HG02852 (cell line): ENCODE measurements at regions not wholly inside any gene's neighbourhood (a gene's known extent, or its start where the extent isn't known, plus 50 kb on each side); places are given as distances from the start of the nearest gene placed in this dataset.

ENCODE experiments used
- ATAC-seq: cut with Tn5 transposase; IDR thresholded peaks from one replicate; pipeline ENCODE4 v1.9.1; 2021; ENCODE audit warnings: mild to moderate bottlenecking, moderate library complexity; ENCODE audit not compliant: unreplicated experiment

DNA sequence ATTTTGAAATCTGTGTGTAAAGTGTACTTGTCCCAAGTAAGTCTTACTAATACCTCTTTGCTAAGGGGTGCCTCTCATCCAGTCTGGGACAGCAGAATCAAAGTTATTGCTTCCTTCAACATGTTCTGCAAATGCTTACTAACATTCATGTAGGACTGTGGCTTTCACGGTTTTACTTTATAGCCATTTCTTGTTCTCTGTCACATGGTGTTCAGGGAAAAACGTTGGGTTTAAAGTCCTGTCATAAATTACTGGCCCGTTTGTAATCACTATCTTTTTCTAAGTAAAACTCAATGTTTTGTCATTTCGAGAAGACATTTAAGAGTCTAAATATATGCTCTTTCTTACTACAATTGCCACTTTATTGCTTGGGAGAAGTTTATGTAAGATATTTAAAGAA is 321.1 kb downstream of the STIM2 start:
- no peak for ATAC-seq

DNA sequence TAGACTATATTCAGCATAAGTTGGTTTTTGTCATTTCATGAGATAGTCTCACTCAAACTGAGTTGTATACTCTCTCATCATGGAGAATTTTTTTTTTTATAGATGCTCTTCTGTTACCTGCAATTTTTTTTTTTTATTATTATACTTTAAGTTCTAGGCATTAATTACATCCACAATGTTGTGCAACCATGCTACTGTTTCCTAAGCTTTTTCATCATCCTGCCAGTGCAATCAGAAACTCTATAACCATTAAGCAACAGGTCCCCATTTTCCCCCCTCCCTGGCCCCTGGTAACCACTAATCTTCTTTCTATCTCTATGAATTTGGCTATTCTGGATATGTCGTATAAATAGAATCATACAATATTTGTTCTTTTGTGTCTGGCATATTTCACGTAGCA is 321.6 kb downstream of the STIM2 start:
- ATAC-seq, result no peak

DNA sequence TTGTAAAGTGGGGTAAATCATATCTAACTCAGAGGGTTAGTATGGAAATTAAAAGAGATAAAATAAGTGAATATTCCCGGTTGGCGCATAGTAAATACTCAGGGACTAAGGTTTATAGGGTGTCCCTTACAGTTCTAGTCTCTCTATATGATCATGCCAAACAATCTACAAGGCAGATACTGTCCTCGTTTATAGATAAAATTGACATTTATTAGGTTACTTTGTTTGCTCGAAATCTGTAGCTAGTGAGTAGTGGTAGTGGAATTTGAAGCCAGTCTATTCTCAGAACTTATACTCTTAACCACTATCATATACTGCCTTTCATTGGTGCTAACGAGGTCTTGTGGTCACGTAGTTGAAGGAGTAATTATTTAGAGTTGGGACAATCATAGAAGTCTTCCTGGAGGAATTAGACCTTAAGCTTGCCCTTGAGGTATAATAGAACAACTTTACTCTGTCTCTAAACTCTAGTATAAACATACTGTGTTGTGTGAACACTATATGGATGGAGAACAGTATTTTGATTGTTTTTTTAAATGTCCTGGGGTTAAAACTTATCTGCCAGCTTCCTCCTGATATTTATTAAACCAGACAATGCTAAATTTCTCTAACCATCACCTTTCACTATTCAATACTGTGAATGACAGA is 324.0 kb downstream of the STIM2 start:
- ATAC-seq, result no peak

DNA sequence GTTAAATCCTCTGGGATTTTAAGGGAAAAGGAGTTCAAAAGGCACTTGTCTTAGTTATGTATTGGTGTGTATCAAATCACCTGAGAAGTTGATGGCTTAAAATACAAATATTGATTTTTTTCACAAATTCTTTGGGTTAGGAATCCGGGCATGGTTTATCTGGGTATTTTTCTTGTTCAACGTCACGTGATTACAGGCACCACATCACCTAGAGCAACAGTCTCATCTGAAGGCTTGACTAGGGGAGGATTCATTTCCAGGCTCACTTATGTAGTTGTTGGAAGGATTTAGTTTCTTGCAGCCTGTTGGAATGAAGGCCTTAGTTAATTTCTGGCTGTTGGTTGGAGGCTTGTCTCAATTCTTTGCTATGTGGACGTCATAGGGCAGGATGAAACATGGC is 326.1 kb downstream of the STIM2 start:
- no peak for ATAC-seq

DNA sequence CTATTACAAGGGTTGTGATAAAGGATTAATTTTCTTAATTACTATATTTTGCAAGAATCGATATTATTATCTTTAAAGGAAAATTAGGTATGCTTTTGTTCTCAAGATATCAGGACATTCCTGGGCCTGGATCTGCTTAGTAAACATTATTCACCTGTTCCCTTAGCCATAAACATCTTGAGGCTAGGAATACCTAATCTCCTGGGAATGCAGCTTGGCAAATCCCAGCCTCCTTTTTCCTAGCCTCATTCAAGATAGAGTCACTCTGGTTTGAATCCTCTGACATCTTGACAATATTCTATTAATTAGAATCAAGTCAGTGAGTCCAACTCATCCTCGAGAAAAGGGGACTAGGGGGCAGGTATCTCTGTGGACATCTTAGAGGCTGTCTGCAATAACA is 327.1 kb downstream of the STIM2 start:
- ATAC-seq, result no peak

DNA sequence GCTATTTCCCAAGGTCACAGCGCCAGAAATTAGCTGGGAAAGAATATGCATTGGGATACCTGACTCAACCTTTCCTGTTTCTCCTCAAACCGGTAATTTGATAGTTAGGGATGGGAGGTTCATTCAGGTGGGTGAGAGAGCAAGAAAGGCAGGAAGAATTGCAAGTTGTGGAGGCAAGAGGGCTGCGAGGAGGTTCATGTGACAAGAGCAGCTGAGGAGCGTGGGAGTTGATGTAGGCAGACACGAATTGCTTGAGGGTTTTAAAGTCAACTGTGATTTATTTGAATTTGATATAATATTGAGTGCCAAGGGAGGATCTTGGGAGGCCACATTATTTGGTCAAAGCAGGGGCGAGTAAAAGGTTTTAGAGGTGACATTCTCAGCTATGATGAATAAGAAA is 329.0 kb downstream of the STIM2 start:
- ATAC-seq, result no peak

DNA sequence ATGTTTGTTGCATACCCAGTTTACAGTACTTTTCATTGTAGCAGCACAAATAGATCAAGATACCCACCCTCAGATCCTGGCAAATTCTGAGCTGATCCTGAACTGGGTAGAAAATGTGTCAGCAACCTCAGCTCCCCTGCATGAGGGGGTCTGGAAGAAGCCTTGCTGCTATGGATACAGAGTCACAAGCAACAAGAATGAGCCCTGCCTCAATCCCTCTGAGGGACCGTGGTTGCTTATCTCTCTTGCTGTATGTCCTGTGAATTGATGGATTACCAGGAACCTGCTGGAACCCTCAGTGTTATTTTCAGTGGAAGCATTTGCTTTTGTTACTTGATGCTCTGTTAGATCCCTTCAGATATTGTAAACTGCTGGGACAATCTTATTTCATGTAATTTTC is 331.0 kb downstream of the STIM2 start:
- ATAC-seq, result no peak

DNA sequence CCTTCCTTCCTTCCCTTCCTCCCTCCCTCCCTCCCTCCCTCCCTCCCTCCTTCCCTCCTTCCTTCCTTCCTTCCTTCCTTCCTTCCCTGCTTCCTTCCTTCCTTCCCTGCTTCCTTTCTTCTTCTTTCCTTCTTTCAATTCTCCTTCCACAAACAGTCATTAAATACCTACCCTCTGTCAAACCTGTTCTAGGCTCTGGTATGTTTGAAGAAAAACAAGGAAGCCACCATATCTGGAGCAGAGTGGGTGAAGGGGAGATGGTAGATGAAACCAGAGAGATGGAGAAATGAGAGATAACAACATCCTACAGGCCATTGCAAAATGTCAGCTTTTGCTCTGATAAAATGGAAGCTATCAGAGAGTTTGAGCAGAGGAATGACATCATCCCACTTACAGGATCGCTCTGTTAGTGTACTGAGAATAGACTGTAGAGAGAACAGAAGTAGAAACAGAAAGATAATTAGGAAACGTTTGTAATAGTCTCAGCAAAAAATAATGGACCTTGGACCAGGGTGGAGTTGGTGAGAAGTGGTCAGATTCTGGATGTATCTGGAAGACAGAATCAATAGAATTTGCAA is 334.0 kb downstream of the STIM2 start:
- ATAC-seq, result no peak

DNA sequence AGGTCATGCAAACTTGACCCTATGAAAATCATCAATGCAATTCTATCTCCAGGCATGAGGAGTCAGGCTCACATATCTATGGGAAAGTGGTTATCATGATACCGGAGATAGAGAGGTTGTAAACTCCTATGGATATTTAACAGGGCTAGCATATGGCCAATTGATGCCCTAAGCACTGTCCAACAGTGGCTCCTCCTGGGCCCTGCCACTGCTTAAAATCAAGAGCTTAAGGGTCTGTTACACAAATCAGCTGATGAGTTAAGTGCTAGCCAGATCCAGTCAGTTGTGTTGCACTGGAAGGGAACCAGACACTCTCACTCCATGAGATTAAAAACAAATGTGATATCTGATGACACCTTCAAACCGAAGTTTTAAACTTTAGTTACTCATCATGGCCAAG is 337.6 kb downstream of the STIM2 start:
- no peak for ATAC-seq

DNA sequence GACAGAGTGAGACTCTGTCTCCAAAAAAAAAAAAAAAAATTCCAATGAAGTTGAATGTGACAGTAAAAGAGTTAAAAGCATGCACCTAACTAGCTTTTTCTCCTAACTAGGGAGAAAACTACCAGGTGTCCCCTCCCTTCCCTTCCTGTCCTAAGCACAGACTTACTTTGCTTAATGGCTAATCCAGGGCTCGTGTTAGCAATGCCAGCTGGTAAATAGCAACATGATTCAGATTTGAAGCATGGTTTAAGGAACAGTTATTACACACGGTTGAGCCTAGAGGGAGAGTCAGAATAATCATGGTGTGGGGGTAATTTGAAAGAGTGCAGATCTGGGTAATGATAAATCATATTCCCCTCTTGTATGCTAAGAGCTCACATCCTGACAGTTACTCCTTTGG is 338.3 kb downstream of the STIM2 start:
- ATAC-seq, result no peak

DNA sequence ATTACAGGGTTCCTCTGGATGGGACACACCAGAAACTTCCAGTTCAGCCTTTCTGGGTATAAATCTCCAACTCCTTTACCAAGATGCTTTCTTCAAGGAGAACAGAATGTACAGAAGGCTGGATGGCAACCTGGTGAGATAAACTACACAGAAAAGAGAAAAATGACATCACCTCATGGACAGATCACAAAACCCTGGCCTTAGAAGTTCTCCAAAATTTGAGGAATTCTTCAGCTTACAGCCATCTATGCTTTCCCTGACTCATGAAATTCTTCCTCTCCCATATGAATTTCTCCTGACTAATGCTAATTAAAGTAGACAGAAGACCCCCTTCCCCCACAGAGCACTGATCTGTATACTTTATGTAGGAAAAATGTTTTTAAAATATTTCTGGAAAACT is 345.4 kb downstream of the STIM2 start:
- ATAC-seq, result no peak

DNA sequence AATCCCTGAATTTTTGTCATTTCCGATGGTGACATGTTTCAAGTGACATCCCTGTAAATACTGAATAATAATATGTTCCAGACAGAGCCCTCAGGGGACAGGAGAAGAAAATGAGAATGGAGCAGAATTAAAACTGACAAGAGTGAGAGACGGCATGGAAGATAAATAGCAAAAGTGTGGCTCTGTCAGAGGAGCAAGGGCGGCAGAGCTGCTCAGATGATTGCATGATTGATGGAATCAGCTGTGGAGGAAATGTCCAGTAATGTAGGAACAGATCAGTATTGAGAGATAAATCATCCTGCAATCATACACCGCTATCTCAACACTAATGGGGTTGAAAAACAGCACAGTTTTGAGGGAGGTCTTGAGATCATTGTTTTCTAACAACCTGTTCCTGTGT is 350.3 kb downstream of the STIM2 start:
- no peak for ATAC-seq

DNA sequence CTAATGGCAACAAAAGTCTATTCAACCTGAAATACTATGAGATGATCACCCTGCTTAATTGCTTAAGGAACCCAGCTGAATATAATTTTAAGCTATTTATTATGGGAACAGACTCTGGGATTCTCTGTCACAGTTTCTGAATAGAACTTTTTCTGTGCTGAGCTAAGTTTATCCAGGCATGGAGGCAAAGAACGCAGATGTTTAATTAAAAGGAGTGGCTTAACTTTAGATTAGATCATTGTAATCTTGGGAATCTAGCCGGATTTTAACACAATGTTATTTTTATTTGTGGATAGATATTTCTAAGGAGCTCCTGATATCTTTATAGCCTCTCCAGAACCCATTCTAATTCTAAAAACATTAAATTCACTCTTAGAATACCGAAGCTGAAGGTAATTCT is 353.4 kb downstream of the STIM2 start:
- no peak for ATAC-seq

DNA sequence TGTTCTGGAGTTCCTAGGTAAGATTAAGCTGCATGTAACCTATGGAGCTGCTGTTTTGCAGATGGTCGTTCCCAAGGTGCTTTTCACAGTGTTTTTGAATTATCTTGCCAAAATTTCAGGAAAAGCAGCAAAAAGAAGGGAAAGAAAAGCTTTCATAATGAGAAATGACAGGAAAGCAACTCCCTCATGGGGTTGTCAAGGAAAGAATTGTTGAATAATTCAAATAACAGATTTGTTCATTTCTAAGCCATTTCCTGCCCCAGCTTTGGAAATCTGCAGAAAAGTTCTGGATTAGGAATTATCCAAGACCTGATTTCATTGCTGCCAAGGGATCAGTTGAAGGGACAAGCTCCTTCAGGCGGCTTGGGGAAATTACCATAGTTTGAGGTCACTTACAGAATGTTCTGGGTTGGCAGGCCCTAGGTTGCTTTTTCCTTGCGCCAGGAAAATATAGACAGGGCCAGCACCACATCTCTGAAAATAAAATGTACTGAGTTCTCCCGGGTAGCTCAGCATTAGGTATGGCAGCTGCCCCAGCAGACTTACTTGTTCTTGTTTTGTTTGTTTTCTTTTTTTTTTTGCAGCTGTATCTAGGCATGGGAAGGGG is 354.7 kb downstream of the STIM2 start:
- no peak for ATAC-seq

DNA sequence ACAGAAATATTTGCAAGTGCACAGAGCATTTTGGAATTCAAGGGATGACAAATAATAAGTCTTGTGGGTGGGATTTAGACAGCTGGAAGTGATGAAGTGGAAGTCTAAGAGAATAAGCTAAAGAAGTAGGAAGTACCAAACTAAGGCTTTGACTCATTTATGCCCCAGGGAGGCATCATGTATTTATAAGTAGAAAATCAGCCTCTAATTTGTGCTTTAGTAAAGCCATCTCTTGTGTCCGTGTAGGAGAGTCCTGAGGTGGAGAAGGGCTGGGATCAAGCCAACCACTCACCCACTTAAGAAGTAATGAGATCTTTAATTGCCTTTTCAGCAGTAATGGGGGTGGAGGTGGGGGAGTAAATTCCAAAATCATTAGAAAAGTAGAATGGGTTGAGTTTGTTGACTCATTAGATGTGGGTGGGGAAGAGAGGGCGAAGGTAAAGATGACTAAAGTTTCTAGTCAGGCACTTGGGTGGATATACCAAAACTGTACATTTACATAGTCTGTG is 356.7 kb downstream of the STIM2 start:
- no peak for ATAC-seq

DNA sequence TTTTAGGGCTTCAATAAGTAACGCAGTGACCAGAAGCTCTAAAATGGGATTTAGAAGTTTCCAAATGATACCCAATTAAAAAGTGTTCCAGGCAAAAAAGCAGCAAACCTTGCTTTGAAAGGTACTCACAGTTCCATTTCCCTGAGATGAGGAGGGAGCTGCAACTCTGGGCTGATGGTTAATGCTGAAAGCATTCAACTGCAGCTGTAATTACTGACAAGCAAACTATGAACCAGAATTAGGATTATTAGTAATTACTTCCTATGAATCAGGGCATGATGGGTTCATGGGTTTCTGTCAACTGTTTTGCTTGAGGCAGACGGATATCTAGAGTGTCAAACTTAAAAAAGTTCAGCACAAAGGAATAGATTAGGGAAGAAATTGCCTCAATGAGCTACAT is 357.4 kb downstream of the STIM2 start:
- no peak for ATAC-seq

DNA sequence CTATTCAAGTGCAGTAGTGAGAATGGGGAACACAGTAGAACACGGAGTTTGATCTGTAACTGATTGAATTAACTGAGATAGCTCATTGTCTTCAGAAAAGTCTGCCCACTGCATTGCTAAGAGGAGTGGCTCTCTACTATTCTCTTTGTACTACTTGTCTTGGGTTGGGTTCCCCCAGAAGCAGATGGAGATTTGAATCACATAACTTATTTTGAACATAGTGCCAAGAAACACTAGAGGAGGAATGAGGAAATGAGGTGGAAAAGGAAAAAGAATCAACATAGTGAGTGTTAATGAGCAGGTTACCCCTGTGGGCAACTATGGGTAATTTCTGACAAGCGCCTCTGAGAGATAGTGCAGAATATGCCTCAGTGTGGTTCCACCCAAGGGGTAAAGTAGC is 362.7 kb downstream of the STIM2 start:
- no peak for ATAC-seq

DNA sequence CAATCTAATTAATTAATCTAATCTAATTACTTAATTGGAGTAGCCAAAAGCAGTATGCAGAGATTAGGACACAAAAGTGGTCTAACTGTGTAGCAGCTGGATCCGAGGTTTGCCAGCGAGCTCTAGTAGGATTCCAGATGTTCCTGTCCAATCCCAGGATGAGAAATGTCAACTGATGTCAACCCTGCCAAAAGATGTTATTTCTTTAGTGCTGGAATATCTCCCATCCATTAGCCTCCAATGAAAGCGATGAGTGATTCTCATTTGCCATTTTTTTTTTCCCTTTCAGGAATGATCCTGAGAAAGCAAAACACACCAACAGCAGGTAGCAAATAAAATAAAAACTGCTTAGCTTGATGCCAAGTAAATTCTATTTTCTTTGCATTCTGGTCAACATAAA is 372.9 kb downstream of the STIM2 start:
- ATAC-seq, result no peak

DNA sequence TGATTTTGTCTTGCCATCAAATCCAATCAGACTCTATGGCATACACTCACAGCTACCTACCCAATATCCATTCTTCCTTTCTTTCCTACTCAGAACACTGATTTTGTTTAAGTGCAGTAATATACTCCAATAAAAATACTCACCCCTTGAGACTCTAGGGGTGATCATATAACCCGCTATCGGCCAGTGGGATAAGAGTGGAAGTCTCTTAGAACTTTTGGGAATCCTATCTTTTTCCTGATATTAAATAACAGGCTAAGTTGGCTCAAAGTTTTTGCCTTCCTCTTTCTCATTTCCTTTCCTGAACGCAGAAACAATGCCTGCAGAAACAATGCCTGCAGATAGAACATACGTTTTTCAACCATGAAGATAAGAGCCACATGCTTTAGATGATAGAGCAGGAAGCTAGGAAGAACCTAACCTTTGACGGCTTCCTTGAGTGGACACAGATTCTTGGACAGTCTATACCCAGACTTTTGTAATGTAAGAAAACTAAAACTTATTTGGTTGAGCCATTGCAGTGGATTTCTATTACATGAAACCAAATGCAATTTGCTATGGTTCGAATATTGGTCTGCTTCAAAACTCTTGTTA is 373.8 kb downstream of the STIM2 start:
- no peak for ATAC-seq

DNA sequence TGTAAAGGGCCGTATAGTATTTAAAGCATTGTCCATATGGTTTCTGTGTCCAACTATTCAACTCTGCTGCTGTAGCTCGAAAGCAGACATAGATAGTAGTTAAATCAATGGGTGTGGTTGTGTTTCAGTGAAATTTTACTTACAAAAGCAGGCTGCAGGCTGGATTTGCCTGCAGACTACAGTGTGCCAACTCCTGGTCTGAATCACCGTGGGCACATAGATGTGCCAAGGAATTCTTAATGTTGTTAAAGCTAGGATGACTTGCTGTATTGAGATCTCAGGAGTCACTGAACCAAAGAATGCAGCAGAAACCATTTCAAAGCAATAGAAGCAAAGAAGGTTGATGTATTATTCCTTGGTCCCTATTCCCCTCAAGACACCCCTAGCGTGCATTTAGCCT is 379.0 kb downstream of the STIM2 start:
- ATAC-seq, result no peak

DNA sequence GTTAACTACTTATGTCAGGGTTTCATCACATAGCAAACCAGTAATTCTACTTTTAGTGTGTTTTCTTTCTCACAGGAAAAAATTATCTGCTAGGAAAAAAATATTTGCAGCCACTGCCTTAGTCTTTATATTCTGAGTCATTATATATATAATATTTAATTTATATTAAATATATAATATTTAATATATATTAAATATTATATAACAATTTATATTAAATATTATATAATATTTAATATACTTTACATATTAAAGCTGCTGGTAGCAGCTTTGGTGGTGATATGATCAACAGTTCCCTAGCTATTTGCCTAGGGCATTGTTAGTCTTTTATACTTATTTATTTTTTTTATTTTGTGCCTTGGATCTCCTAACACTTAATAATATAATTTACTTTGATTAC is 381.6 kb downstream of the STIM2 start:
- ATAC-seq, result no peak

DNA sequence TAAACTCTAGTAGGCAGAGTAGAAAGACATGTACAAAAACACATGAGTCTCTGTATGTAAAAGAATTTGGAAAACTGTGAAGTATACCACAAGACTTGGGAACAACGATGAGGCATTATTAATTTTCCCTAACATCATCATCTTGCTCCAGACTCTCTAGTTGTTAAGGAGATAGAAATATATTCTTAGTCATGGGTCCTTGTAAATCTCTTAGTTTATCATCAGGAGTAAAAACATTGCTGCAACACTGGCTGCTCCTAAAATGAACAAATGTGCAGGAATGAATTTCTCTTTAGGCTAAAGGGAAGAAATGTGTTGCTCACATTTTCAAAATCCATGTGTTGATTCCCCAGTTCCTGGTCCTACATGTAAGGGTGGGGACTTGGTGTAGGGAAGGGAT is 384.6 kb downstream of the STIM2 start:
- ATAC-seq, result no peak
